A673 (cell line): ENCODE measurements at regions not wholly inside any gene's neighbourhood (a gene's known extent, or its start where the extent isn't known, plus 50 kb on each side); places are given as distances from the start of the nearest gene placed in this dataset.

Experiments
- CTCF ChIP-seq: fragments of 300-800, 200-600 bp; sonication (generic); conservative IDR thresholded peaks from 2 replicates; pipeline ENCODE4 v1.5.1; 2017; ENCODE audit warnings: low read depth, mild to moderate bottlenecking, antibody characterized with exemption, low read length, moderate library complexity, mixed read lengths
- EZH2 ChIP-seq: fragments of 200-600 bp; sonication (generic); IDR thresholded peaks from 2 replicates; pipeline ENCODE4 v1.6.1; 2017; ENCODE audit warnings: borderline replicate concordance, low read depth, mild to moderate bottlenecking, mixed read lengths, antibody characterized with exemption, low read length; ENCODE audit not compliant: poor library complexity, severe bottlenecking

GRCh38 chr6:126643352-126643751, 303.4 kb downstream of the CENPW start:
- TF ChIP-seq CTCF (no peak), EZH2 (no peak)
